GM18951 (cell line): ENCODE measurements at regions not wholly inside any gene's neighbourhood (a gene's known extent, or its start where the extent isn't known, plus 50 kb on each side); places are given as distances from the start of the nearest gene placed in this dataset.
A peak's percentile ranks its signal among the peaks of the same experiment; 100 is the strongest.

ENCODE experiments used
- POLR2A ChIP-seq: IDR thresholded peaks from 4 replicates; pipeline ENCODE4 v1.6.1; 2011; ENCODE audit warnings: mild to moderate bottlenecking; ENCODE audit not compliant: insufficient read length, insufficient read depth; ENCODE audit errors: extremely low read depth
- in situ Hi-C: fragments of 300-500 bp; cut with MboI; formaldehyde crosslinking; loops from one replicate; pipeline ENCODE4 v1.12.0; 2022; ENCODE audit warnings: low sequenced_read_pairs, mixed read lengths, inconsistent platforms; ENCODE audit not compliant: unreplicated experiment

DNA sequence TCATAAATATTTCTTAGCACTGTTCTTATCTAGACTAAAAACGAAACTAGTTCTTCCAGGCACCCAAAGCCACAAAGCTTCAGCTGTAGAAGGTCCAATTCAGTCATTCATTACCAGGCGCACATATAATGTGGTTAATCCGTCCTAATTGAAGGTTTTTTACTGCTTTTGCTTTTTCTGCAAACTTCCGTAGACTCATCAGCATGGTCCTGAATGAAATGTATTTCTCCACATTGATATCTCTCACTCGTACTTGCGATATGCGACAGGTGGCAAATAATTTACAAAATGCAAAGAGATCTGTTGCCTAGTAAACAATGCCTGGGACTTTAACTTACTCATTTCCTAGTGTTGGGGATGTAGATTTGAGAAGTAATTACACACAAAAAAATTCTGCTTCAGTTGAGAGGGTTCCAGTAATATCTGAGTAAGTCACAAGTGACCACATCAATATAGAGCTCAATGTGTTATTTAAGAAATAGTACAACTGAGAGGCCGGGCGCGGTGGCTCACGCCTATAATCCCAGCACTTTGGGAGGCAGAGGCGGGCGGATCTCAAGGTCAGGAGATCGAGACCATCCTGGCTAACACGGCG is 75.0 kb upstream of the MBNL1 start:
- in situ Hi-C loops: no loop called here
- no peak for TF ChIP-seq POLR2A

DNA sequence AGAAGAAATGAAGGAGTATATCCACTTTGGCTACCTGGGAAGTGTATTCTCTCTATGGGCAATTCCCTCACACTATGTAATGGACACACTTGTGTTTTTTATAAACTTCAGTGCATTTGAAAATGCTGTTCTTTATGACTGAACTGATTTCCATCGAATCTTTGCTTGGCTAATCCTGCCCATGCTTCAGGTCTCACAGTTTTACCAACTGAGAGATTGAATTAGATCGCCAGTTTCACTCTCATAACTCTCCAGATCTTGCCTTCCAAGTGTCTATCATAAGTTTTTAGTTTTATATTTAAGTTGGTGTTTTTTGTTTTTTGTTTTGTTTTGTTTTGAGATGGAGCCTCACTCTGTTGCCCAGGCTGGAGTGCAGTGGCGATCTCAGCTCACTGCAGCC is 73.5 kb upstream of the MBNL1 start:
- TF ChIP-seq POLR2A: no peak
- in situ Hi-C loops: no loop called here

DNA sequence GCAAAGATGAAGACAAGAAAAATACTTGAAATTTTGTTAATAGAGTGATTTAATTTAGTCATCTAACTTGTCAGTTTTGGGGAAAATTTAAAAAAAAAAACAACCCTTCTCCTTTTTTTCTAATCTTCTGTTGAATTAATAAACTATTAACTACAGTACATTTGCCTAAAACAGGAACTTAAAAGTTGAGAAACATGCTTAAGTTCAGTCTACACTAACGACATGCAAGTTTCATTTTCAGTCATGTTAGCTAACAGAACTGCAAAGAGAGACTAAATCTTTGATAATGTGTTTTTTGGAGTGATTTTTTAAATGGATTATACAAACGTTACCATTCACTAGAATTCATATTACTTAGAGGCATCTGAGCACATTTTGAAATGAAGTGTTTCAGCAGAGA is 71.9 kb upstream of the MBNL1 start:
- in situ Hi-C loops: no loop called here
- no peak for TF ChIP-seq POLR2A

DNA sequence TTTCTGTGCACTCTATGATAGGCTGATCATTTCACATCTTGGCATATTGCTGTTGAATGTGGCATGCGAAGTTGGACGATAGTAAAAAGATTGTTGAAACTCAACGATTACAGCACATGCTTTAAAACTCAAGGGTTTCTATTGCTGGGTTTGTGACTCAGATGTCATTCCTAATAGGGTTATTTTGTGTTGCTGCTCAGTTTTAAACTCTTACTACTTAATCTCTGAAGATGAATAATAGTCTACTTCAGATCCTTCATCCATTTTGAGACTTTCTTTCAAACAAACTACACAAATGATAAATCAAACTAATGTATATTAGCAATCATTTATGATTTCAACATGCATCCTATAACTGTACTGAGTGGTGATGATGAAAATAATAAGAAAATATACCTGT is 71.3 kb upstream of the MBNL1 start:
- in situ Hi-C loops: no loop called here
- no peak for TF ChIP-seq POLR2A

DNA sequence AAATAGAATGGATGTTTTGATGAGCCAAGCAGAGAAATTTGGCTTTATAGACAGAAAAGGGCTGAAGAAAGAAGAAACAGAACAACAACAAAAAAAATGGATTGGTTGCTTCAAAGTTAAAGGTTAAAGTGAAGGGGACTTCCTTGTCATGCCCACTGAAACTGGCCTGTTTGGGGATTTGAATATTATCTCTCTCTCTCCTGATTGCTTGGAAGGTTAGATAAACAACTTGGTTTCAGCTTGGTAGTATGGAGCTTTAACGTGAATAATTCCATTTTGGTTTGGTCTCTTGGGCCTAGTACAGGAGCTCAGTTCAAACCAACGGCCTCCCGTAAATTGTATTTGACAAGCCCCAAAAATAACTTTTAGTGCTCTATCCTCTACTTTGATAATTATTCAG is 70.8 kb upstream of the MBNL1 start:
- in situ Hi-C loops: no loop called here

DNA sequence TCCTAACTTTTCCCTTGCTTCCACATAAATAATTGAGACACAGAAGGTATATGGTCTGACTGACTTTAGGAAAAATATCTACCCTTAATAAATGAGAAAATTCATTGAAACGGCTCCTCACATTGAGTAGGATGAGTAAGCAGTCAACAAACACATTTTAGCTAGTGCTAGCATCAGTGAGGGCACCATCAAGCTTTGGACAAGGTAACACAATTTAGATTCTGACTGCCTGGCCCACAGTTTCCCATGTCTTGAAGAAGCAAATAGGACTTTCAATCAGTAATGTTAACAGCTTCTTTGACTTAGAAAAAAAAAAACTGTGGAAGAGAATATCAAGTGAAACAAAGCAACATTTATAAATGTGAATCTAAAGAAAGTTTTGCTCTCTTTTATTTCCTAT is 70.1 kb upstream of the MBNL1 start:
- in situ Hi-C loops: no loop called here
- TF ChIP-seq POLR2A: no peak

More for the DNA sequence above, 70.8 kb upstream of the MBNL1 start:
- no peak for TF ChIP-seq POLR2A

DNA sequence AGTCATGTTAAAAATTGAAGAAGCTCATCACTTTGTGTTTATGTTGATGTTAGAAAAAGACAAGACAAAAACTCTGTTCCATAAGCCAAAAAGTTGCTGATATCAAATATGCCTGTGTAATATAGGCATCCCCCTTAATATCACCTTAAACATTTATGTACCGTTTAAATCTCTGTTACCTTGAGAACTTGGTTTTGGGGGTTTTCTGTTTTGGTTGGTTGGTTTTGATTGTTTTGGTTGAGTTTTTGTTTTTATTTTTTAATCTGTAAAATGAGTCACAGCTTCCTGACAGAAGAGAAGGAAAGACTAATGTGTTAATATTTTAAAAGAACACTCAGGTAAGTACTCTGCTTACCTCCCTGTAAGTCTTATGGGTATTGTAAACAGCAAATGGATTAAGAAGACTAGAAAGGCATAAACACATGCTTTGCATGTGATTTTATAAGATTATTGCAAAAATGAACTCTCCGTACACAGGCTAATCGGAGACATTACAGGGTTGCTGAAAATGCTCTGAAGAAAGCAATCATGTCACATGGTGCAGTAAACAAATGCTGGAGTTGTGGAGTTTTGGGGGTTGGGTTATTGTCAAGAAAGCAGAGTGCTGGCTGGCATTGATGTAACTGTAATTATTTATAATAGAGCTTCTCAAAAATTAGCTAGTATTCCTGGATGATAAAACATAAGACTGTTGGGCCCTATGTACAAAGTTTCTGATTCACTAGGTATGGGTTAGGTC is 69.5 kb upstream of the MBNL1 start:
- in situ Hi-C loops: no loop called here
- TF ChIP-seq POLR2A: peak; percentile 17

DNA sequence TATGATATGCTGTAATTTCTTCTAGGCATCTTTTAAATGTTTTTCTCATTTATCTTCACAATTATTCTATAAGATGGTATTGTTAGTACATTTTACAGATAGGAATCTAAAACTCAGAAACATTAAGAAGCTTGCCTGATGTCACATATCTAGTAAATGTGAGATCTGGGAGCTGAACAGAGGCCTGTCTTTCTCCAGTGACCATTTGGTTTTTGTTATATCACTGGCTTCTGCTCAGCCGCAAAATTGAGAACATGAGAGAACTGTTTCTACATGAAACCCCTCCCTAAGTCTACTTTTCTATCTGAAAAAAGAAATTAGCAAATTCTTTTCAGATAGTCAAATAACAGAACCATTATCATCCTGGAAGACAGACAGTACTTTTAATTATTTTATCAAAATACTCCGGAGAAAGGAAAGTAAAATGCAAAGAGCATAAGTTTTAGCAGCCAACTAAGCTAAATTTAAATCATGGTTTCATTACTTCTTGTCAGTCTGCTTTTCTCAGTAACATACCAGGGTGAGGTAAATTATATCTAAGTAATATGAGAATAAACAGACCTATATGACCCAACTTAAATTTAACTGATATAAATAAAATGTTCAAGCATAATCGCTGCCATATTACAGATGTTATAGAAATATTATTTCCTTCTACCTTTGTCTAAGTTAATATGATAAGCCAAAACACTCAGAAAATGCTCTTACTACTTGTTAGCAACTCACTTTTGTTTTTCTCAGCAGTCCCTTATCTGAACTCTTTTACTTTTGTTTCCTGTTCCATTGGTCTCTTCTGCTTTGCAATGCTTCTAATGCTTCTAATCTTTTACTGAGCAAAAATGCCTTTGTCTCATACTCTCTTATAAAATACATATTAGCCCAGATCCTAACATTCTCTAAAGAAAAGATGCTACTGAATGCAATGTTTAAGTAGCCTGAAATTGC is 68.0 kb upstream of the MBNL1 start:
- in situ Hi-C loops: no loop called here
- TF ChIP-seq POLR2A: no peak

DNA sequence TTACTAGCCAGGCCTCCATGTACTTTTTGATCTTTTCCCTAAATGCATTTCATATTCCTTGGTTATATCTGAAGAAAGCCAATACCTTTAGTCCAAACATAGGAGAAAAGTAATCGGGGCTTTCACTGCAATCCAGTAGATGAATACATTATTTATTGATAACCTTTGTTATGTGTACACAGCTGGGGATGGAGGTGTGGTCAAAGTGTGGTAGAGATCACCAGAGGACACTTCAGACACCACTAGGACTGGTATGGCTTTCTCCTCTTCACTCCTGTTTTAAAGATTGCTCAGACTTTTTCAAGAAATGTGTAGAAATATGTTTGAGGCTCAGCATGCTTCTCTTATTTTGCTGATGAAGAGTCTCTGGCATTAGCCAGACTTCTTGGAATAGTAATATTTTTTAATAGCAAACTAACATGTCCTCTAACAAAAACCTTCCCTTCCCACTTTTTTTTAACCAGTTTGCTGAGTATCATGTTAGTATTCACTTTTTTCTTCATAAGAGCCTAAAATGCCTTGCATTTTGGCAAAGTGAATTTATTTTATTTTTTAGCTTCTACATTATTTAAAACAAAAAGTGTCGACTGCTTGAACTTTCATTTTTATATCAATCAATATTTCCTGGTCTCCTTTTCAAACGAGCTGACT is 65.6 kb upstream of the MBNL1 start:
- in situ Hi-C loops: no loop called here
- TF ChIP-seq POLR2A: no peak

DNA sequence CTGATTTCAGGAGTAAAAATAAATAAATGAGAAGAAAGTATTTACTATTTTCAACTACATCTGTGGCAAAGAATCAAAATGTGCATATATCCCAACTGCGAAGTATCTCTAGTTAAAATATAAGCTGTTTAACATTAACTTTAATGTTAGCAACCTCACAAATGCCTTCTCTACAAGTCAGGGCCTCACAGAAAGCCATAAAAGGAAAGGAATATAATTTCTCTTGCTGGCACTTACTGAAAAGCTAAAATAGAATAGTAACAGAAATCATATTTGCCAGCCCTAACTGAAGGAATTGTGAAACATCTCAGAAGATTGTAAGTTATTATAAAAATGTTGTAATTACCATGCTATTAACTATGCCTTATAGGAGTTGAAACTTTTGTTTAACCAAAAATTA is 65.1 kb upstream of the MBNL1 start:
- TF ChIP-seq POLR2A: no peak
- in situ Hi-C loops: no loop called here

DNA sequence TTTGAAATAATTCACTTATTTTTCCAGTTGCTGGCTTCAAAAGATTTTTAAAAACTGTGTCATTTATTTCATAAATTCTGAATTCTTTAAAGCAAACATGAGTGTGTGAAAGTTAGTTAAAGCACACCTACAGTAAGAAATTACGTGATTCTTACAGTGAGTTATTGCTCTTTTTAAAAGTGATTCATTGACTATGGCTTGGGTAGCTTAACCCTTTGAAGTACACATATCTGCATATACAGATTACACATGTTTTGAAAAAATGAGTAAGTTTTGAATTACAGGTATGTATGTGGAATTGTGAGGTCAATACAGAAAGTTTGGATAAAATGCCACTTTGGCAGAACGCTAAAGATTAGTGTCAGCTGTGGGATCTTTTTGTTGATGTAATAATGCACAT is 64.5 kb upstream of the MBNL1 start:
- in situ Hi-C loops: no loop called here
- TF ChIP-seq POLR2A: no peak

DNA sequence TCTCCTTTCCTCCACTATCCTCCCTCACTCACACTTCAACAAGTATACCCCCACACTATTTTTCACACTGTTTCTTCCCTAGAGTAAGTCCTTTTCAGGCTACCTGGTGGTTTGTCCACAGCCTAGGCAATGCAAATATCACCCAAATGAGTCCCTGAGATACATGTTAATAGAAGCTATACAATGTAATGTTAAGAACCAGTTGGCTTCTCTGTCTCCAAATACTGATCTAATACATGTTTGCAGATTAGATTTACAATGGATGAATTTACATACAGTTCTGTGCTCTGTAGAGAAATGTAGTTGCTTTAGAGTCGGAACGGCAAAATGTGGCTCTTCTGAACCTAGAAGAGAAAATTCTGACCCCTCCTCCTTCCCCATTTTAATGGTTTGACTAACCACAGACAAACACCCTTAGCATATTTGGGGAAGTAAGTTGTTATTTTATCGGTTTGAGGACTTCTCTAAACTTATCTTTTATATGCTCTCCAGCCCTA is 63.6 kb upstream of the MBNL1 start:
- no peak for TF ChIP-seq POLR2A
- in situ Hi-C loops: no loop called here

DNA sequence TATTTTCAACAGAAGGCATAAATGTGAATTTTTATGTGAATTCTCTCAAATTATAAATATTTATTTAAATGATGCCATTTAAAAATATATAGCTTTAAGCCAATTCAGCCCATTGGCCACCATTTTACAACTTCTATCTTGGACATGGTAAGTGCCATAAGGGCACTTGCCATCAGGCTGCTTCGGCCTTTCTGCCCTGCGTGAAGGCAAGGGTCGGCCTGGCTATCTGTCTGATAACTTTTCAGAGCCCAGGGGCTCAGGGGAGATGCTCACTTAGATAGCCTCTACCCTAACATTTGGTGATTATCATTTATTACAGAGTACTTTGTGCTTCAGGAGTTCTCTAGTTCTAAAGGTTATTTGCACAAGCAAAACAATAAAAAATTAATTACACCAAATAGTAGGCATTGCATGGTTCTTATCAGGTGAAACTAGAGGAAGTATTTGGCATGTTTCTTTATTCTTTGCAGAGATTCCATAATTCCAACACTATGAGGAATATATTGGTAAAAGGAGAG is 62.4 kb upstream of the MBNL1 start:
- in situ Hi-C loops: no loop called here
- TF ChIP-seq POLR2A: no peak

DNA sequence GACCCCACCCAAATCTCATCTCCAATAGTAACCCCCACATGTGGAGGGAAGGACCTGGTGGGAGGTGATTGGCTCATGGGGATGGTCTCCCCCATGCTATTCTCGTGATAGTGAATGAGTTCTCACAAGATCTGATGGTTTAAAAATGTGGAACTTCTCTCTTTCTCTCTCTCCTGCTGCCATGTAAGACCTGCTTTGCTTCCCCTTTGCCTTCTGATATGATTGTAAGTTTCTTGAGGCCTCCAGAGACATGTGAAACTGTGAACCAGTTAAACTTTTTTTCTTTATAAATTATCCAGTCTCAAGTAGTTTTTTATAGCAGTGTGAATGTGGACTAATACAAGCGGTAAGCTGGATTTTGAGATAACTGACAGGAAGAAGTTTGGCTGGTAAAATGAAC is 60.3 kb upstream of the MBNL1 start:
- in situ Hi-C loops: no loop called here
- no peak for TF ChIP-seq POLR2A
